ENCODE measurements at regions not wholly inside any gene's neighbourhood (a gene's known extent, or its start where the extent isn't known, plus 50 kb on each side); places are given as distances from the start of the nearest gene placed in this dataset.

- ATAC-seq (ENCODE audit: low read depth) = 0 out of 2 replicates have a peak, but pooled peaks have one; percentile 21
- BruUV-seq (replicated peaks) = no TSS peak
- POLR2A ChIA-PET (ENCODE audit: unreplicated experiment) = no interaction called here
Measured at GRCh38 chr4:136392576-136392975, 1139.7 kb downstream of the PCDH18 start.

More at GRCh38 chr4:136392576-136392975, 1139.7 kb downstream of the PCDH18 start:
- Histone ChIP-seq H3K4ac (ENCODE audit: low read depth, low read length) (no peak overlapping the region), H3K27me3 (ENCODE audit: control insufficient read depth, insufficient read depth, low read length) (no peaks in the 10 kb centered on the region), H4K20me1 (ENCODE audit: insufficient read depth, low read length) (no peaks in the 10 kb centered on the region), H2AK5ac (ENCODE audit: low read depth, low read length) (no peak overlapping the region), H2BK20ac (ENCODE audit: low read depth, low read length) (no peak overlapping the region), H4K5ac (ENCODE audit: low read depth, low read length) (no peak overlapping the region), H3K18ac (ENCODE audit: low read depth, low read length) (no peak overlapping the region), H2AFZ (replicated peaks; ENCODE audit: low read length, poor library complexity) (no peak overlapping the region), H3K9me1 (ENCODE audit: insufficient read depth, low read length) (no peaks in the 10 kb centered on the region), H2AK9ac (replicated peaks; ENCODE audit: low read depth, low read length, poor library complexity) (no peak overlapping the region), H4K91ac (ENCODE audit: insufficient read depth, low read depth, low read length) (no peak overlapping the region), H3K14ac (replicated peaks; ENCODE audit: low read depth, low read length) (no peak overlapping the region), H3K56ac (ENCODE audit: extremely low read depth, insufficient read depth, low read length) (no peak overlapping the region), H3K9ac (ENCODE audit: low read depth, low read length) (no peak overlapping the region), H3K4me2 (ENCODE audit: low read depth, low read length) (no peak overlapping the region), H3K36me3 (ENCODE audit: control insufficient read depth, insufficient read depth, low read length) (no peaks in the 10 kb centered on the region), H3K9me3 (ENCODE audit: control insufficient read depth, insufficient read depth, low read length) (no peaks in the 10 kb centered on the region), H2BK5ac (ENCODE audit: low read depth, low read length, poor library complexity, severe bottlenecking) (no peak overlapping the region), H3K4me3 (ENCODE audit: insufficient read depth, low read depth, low read length) (no peak overlapping the region), H2BK120ac (ENCODE audit: low read depth, low read length) (no peak overlapping the region), H3K79me1 (ENCODE audit: low read depth in 1 of 2, low read length in 2 of 2) (no peaks in the 10 kb centered on the region), H3K4me1 (ENCODE audit: control insufficient read depth, insufficient read depth, low read length) (no peaks in the 10 kb centered on the region), H4K8ac (ENCODE audit: low read depth in 2 of 2, low read length in 2 of 2) (no peak overlapping the region), H3K23ac (ENCODE audit: low read depth, low read length) (no peak overlapping the region), H2BK15ac (ENCODE audit: low read depth, low read length) (no peak overlapping the region), H3K27ac (ENCODE audit: insufficient read depth, low read length) (no peak overlapping the region)
- intact Hi-C loops (cut with micrococcal nuclease) = no loop called here
- in situ Hi-C loops (cut with MboI; ENCODE audit: low sequenced_read_pairs) = no loop called here
- DNase-seq = peak; percentile 54
- TF ChIP-seq MXI1 (IDR thresholded peaks at IDR 0.05; ENCODE audit: borderline replicate concordance, low read depth, low read length) (no peak), CTCF (conservative IDR thresholded peaks at IDR 0.05; ENCODE audit: low read depth, low read length) (no peak), SMC3 (IDR thresholded peaks at IDR 0.05; ENCODE audit: low read depth, low read length) (no peak), POLR2A (IDR thresholded peaks at IDR 0.05; ENCODE audit: low read depth, low read length) (no peak), BHLHE40 (IDR thresholded peaks at IDR 0.05; ENCODE audit: low read depth, low read length) (no peak), RFX5 (IDR thresholded peaks at IDR 0.05; ENCODE audit: low read depth, low read length) (no peak), USF2 (IDR thresholded peaks at IDR 0.05; ENCODE audit: low read depth, low read length) (no peak)
- dilution Hi-C loops (cut with HindIII; ENCODE audit: low sequenced_read_pairs, unreplicated experiment) = no loop called here
- CTCF ChIA-PET = no interaction called here

Data from IMR-90 (cell line).